ENCODE measurements at regions not wholly inside any gene's neighbourhood (a gene's known extent, or its start where the extent isn't known, plus 50 kb on each side); places are given as distances from the start of the nearest gene placed in this dataset.

- no peak overlapping the region for H3K27ac ChIP-seq
- WGBS, 2 donors (ENCODE audit: low coverage in 1 of 2), result 51 to 71% methylated on average over 2 to 4 of the region's 4 CpGs
- H3K9me3 ChIP-seq, result peaks cover 0 to 11% (median 0%) of the 10 kb centered on the region in 3 donors
- H3K27me3 ChIP-seq, result no peaks in the 10 kb centered on the region
- H3K4me3 ChIP-seq, result no peak overlapping the region
- no peak for ATAC-seq
- no peaks in the 10 kb centered on the region for H3K4me1 ChIP-seq
- TF ChIP-seq POLR2A (IDR thresholded peaks at IDR 0.05) (no peak), CTCF (IDR thresholded peaks at IDR 0.05) (no peak), EP300 (IDR thresholded peaks at IDR 0.05) (no peak), POLR2AphosphoS5 (IDR thresholded peaks at IDR 0.05) (no peak)
- H3K36me3 ChIP-seq, result no peaks in the 10 kb centered on the region
Measured at GRCh38 chr18:30376515-30376914, 666.0 kb downstream of the DSC3 start.

GRCh38 chr18:30361864-30362540 lies 680.5 kb downstream of the DSC3 start:
- ATAC-seq, result no peak
- no peaks in the 10 kb centered on the region for H3K27me3 ChIP-seq

GRCh38 chr18:30359521-30359920 lies 683.0 kb downstream of the DSC3 start:
- H3K36me3 ChIP-seq, result no peaks in the 10 kb centered on the region
- H3K4me3 ChIP-seq, result no peak overlapping the region
- H3K9me3 ChIP-seq, result no peaks in the 10 kb centered on the region
- 82 to 100% methylated on average over 1 to 3 of the region's 3 CpGs for WGBS, 2 donors (ENCODE audit: low coverage in 1 of 2)
- H3K4me1 ChIP-seq, result no peaks in the 10 kb centered on the region
- H3K27me3 ChIP-seq, result no peaks in the 10 kb centered on the region
- H3K27ac ChIP-seq, result no peak overlapping the region
- ATAC-seq, result no peak
- no peak for TF ChIP-seq POLR2A (IDR thresholded peaks at IDR 0.05)
- no peak for TF ChIP-seq CTCF (IDR thresholded peaks at IDR 0.05)
- TF ChIP-seq EP300 (IDR thresholded peaks at IDR 0.05), result no peak
- TF ChIP-seq POLR2AphosphoS5 (IDR thresholded peaks at IDR 0.05), result no peak

More at GRCh38 chr18:30361864-30362540, 680.5 kb downstream of the DSC3 start:
- Histone ChIP-seq H3K4me1 (no peaks in the 10 kb centered on the region), H3K9me3 (no peaks in the 10 kb centered on the region), H3K36me3 (no peaks in the 10 kb centered on the region), H3K27ac (no peak overlapping the region), H3K4me3 (no peak overlapping the region)
- TF ChIP-seq POLR2AphosphoS5 (IDR thresholded peaks at IDR 0.05) (no peak), EP300 (IDR thresholded peaks at IDR 0.05) (no peak), CTCF (IDR thresholded peaks at IDR 0.05) (no peak)
- 95 to 100% methylated on average over 3 to 7 of the region's 11 CpGs for WGBS, 2 donors (ENCODE audit: low coverage in 1 of 2)

GRCh38 chr18:30358555-30358954 lies 684.0 kb downstream of the DSC3 start:
- no peaks in the 10 kb centered on the region for H3K27me3 ChIP-seq
- no peaks in the 10 kb centered on the region for H3K36me3 ChIP-seq
- H3K27ac ChIP-seq, result no peak overlapping the region
- H3K9me3 ChIP-seq, result no peaks in the 10 kb centered on the region
- no peak for TF ChIP-seq POLR2AphosphoS5 (IDR thresholded peaks at IDR 0.05)
- no peak for TF ChIP-seq CTCF (IDR thresholded peaks at IDR 0.05)
- TF ChIP-seq EP300 (IDR thresholded peaks at IDR 0.05), result no peak
- TF ChIP-seq POLR2A (IDR thresholded peaks at IDR 0.05), result no peak
- H3K4me3 ChIP-seq, result no peak overlapping the region
- H3K4me1 ChIP-seq, result no peaks in the 10 kb centered on the region
- ATAC-seq, result no peak

- Histone ChIP-seq H3K4me1 (no peaks in the 10 kb centered on the region), H3K36me3 (no peaks in the 10 kb centered on the region), H3K27ac (no peak overlapping the region), H3K27me3 (no peaks in the 10 kb centered on the region), H3K9me3 (no peaks in the 10 kb centered on the region), H3K4me3 (no peak overlapping the region)
- ATAC-seq, result no peak
- TF ChIP-seq POLR2AphosphoS5 (IDR thresholded peaks at IDR 0.05), result no peak
- TF ChIP-seq POLR2A (IDR thresholded peaks at IDR 0.05), result no peak
- no peak for TF ChIP-seq EP300 (IDR thresholded peaks at IDR 0.05)
- TF ChIP-seq CTCF (IDR thresholded peaks at IDR 0.05), result no peak
- 100% methylated on average over 1 of the region's 20 CpGs; no CpG with 5 or more reads in 1 of the 2 donors for WGBS, 2 donors (ENCODE audit: low coverage in 1 of 2)
Measured at GRCh38 chr18:30352551-30353168, 689.9 kb downstream of the DSC3 start.
